Activated B cell treated with CpG ODN at 0.5 μM for 24 hours (primary cell): ENCODE measurements at regions not wholly inside any gene's neighbourhood (a gene's known extent, or its start where the extent isn't known, plus 50 kb on each side); places are given as distances from the start of the nearest gene placed in this dataset.
A peak's percentile ranks its signal among the peaks of the same experiment; 100 is the strongest.

Experiments used
- ATAC-seq: fragments of 200-7000 bp; cut with Tn5 transposase; one replicate; pipeline ENCODE4 v1.10.0; 2021; ENCODE audit warnings: low read depth, mild to moderate bottlenecking, moderate library complexity
- CTCF ChIA-PET: fragments of 350-600 bp; sonication (Branson Sonifier 250); formaldehyde crosslinking; loops from one replicate; lab custom pipeline; 2021; ENCODE audit warnings: antibody characterized with exemption; lab: Charles Lee
- POLR2A ChIA-PET: fragments of 350-600 bp; sonication (Branson Sonifier 250); formaldehyde crosslinking; loops from one replicate; lab custom pipeline; 2021; ENCODE audit warnings: antibody characterized with exemption; lab: Charles Lee
- DNase-seq: peaks from one replicate; pipeline ENCODE4 v3.0.0; 2022
- H3K27ac Mint-ChIP-seq: one replicate; pipeline ENCODE4 v1.8.0; 2020; ENCODE audit warnings: mixed read lengths
- H3K27me3 Mint-ChIP-seq: one replicate; pipeline ENCODE4 v1.8.0; 2021; ENCODE audit warnings: mixed read lengths
- H3K36me3 Mint-ChIP-seq: one replicate; pipeline ENCODE4 v1.8.0; 2021; ENCODE audit warnings: low read depth, mixed read lengths
- H3K4me1 Mint-ChIP-seq: one replicate; pipeline ENCODE4 v1.8.0; 2021; ENCODE audit warnings: mixed read lengths
- H3K4me3 Mint-ChIP-seq: one replicate; pipeline ENCODE4 v1.8.0; 2020; ENCODE audit warnings: mild to moderate bottlenecking, mixed read lengths
- H3K9me3 Mint-ChIP-seq: one replicate; pipeline ENCODE4 v1.8.0; 2020; ENCODE audit warnings: mixed read lengths
- intact Hi-C: fragments of 100-400 bp; cut with micrococcal nuclease; formaldehyde crosslinking; loops from one replicate; pipeline ENCODE4 v1.15.1; 2024
- TF ChIP-seq, protein P1 (sequence below): fragments of 200-600 bp; IDR thresholded peaks from one replicate; pipeline ENCODE4 v1.8.0; 2022; ENCODE audit warnings: antibody characterized with exemption, mild to moderate bottlenecking

DNA sequence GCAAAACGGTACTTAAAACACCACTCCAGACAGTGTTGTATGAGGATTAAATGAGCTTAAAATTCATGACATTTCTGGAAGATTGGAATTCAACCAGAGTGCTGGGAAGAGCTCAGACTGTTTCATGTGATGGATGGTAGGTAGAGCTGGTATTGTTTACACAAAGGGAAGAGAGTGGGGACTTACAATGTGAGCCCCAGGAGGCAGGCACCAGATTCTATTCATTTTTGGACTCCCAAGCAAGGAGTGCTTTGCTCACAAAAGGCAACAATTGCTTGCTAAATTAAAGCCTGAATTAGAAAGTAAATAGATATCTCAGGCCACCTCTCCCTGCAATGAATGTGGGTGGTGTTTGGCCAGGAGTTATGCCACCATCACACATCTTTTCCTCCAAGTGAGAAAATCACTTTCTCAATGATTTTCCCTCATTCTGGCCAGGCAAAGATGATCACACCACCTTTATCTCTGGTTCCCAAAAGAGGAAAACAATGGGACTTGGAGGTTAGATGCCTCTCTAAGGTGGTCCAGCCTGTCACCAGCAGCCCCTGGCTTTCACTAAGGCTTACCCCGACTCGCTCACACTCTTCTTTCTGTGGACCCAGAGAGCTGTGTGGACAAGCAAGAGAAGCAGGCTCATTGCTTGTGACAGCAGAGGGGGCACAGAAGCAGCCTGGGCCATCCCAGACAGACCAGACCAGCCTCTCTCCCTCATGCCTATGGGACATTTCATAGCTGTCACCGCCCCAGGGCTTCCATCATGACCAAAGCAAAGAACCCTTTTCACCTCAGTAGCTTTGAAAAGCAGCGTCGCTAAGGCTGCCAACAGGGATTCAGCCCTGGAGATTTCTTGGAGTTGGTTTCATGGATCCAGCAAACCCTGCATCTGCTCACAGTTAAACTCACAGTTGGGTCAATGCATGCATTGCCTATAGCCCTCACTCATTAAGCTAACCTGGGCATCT, 63.5 kb upstream of the DRD2 start:
- TF ChIP-seq, protein P1, sequence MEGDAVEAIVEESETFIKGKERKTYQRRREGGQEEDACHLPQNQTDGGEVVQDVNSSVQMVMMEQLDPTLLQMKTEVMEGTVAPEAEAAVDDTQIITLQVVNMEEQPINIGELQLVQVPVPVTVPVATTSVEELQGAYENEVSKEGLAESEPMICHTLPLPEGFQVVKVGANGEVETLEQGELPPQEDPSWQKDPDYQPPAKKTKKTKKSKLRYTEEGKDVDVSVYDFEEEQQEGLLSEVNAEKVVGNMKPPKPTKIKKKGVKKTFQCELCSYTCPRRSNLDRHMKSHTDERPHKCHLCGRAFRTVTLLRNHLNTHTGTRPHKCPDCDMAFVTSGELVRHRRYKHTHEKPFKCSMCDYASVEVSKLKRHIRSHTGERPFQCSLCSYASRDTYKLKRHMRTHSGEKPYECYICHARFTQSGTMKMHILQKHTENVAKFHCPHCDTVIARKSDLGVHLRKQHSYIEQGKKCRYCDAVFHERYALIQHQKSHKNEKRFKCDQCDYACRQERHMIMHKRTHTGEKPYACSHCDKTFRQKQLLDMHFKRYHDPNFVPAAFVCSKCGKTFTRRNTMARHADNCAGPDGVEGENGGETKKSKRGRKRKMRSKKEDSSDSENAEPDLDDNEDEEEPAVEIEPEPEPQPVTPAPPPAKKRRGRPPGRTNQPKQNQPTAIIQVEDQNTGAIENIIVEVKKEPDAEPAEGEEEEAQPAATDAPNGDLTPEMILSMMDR: no peak
- intact Hi-C loops: no loop called here

DNA sequence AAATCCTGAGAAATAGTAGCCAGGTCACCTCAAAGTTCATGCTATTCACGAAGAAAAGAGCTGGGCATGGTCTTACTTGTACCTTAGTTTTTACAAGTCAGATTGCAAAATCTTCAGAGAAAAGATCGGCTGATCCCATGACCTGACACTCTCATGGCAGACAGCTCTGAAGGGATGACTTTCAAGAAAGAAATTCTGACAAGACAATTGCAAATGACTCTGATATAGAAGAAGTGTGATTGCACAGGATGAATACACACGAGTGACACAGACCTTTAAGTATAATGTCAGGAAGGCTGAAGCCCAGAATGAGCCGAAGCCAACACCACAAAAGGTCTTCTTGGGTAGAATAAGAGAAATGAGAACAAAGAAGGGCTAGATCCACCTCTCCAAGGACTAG, 59.4 kb upstream of the DRD2 start:
- DNase-seq (no peak), ATAC-seq (no peak)
- POLR2A ChIA-PET: no interaction called here
- peaks cover 13% of the 10 kb centered on the region for H3K27me3 Mint-ChIP-seq
- no peaks in the 10 kb centered on the region for H3K36me3 Mint-ChIP-seq
- intact Hi-C loops: loop anchor here (5.0 kb wide), 1 partner anchor 728 kb away; no protein-coding TSS in a partner anchor
- CTCF ChIA-PET: interaction anchor here (3.9 kb wide), 1 partner anchor 228 kb away, joined by 18 read pairs; no protein-coding TSS in a partner anchor
- no peaks in the 10 kb centered on the region for H3K4me1 Mint-ChIP-seq
- TF ChIP-seq, protein P1: no peak
- no peak overlapping the region for H3K27ac Mint-ChIP-seq
- no peak overlapping the region for H3K4me3 Mint-ChIP-seq
- no peaks in the 10 kb centered on the region for H3K9me3 Mint-ChIP-seq

More for the DNA sequence above, 63.5 kb upstream of the DRD2 start:
- Mint-ChIP-seq H3K36me3 (no peaks in the 10 kb centered on the region), H3K4me1 (no peaks in the 10 kb centered on the region), H3K27ac (no peak overlapping the region), H3K4me3 (no peak overlapping the region), H3K27me3 (peaks cover 12% of the 10 kb centered on the region), H3K9me3 (no peaks in the 10 kb centered on the region)
- ChIA-PET POLR2A (no interaction called here), CTCF (no interaction called here)
- DNase-seq (no peak), ATAC-seq (no peak)

DNA sequence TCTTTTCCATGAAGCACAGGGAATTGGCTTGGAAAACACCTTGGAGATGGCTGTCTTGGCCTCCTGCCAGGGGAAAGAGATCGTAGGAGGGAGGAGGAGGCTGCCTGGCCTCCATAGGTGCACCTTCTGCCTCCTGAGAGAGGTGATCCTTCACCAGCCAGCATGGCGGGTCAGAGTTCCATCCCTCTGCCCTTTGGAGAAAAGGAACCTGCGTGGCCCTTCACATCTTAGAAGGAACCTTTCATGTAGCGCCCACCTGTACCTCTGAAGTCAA, 58.2 kb upstream of the DRD2 start:
- TF ChIP-seq, protein P1: no peak
- H3K4me3 Mint-ChIP-seq: no peak overlapping the region
- CTCF ChIA-PET: interaction anchor here (1.3 to 3.9 kb wide), 4 partner anchors 11 to 1314 kb away, joined by 3 to 18 read pairs (median 4); no protein-coding TSS in a partner anchor
- intact Hi-C loops: loop anchor here (2.0 to 5.0 kb wide), 2 partner anchors 729 to 945 kb away; no protein-coding TSS in a partner anchor
- H3K9me3 Mint-ChIP-seq: no peaks in the 10 kb centered on the region
- H3K36me3 Mint-ChIP-seq: no peaks in the 10 kb centered on the region
- H3K27ac Mint-ChIP-seq: no peak overlapping the region
- DNase-seq: no peak
- H3K27me3 Mint-ChIP-seq: peaks cover 10% of the 10 kb centered on the region
- no peaks in the 10 kb centered on the region for H3K4me1 Mint-ChIP-seq
- no peak for ATAC-seq
- POLR2A ChIA-PET: no interaction called here

DNA sequence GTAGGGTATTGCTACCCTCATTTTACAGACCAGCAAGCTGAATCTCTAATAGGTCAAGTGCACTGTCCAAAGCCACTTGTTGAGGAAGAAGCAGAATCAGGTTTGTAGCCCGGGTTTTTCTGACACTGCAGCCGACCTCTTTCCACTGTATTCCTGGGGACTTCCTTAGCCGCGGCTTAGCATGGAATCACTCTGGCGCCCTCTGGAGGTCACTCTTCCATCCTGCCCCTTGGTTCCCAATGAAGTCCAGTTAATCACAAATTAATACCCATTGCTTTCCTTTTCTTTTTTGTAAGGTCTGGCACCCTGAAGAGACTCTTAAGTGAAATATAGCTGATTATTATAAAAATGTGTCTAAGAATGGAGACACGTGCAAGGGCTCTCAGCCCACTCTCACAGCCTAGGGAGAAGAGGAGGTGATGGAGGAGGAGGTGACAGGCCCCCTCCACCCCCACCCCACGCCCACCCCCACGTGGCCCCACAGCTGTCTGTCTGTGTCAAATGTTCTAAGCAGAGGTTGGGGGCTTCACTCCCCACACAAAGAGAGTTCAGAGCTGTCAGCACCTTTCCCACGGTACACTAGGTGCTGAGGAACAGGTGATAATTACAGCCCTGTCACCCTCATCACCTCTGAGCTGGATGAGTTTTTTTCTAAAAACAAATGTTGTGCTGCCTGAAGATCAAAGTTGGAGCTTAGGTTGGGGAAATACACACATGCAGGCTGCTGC, 57.7 kb upstream of the DRD2 start:
- TF ChIP-seq, protein P1: peak; percentile 41
- intact Hi-C loops: loop anchor here (1.0 to 5.0 kb wide), 4 partner anchors 228 to 1253 kb away; no protein-coding TSS in a partner anchor
- Mint-ChIP-seq H3K27me3 (peaks cover 10% of the 10 kb centered on the region), H3K27ac (no peak overlapping the region), H3K4me3 (no peak overlapping the region), H3K4me1 (no peaks in the 10 kb centered on the region), H3K9me3 (no peaks in the 10 kb centered on the region), H3K36me3 (no peaks in the 10 kb centered on the region)
- ChIA-PET CTCF (interaction anchor here (1.3 to 3.9 kb wide), 5 partner anchors 12 to 1313 kb away, joined by 3 to 18 read pairs (median 4); no protein-coding TSS in a partner anchor), POLR2A (no interaction called here)
- DNase-seq (peak; percentile 24), ATAC-seq (peak; percentile 31)
